HepG2 (cell line): ENCODE measurements at regions not wholly inside any gene's neighbourhood (a gene's known extent, or its start where the extent isn't known, plus 50 kb on each side); places are given as distances from the start of the nearest gene placed in this dataset.

Experiments
- ATAC-seq: fragments of 200-7000 bp; cut with Tn5 transposase; 3 replicates; pipeline ENCODE4 v1.9.1; 2020; ENCODE audit warnings: mild to moderate bottlenecking, moderate library complexity
- BruUV-seq: library from RNA; stranded (reverse); fragments of 400-500 nt; replicated peaks from 2 replicates; lab custom pipeline; 2021; lab: Mats Ljungman, UMichigan
- CTCF ChIA-PET: fragments of 300-600 bp; formaldehyde crosslinking; extraction: SDS; loops from one replicate; lab custom pipeline; 2021; ENCODE audit warnings: low total read pairs, inconsistent platforms, low intra/inter-chr PET ratio; lab: Yijun Ruan, JAX
- POLR2A ChIA-PET: fragments of 350-600 bp; sonication (Branson Sonifier 250); formaldehyde crosslinking; loops from one replicate; lab custom pipeline; 2020; ENCODE audit warnings: antibody characterized with exemption, inconsistent platforms; lab: Yijun Ruan, JAX
- DNase-seq: peaks from one replicate; pipeline ENCODE4 v3.0.0-alpha.2; 2015; ENCODE audit warnings: low spot score
- FAIRE-seq: peaks from 3 replicates; lab custom pipeline; 2011; peaks lifted over from hg19 to GRCh38; lab: Jason Lieb, UNC
- H2AFZ ChIP-seq: one replicate; pipeline ENCODE4 v1.6.1; 2011; ENCODE audit warnings: low read length, inconsistent platforms
- H3K27ac ChIP-seq: fragments of 300-600 bp; 3 replicates; pipeline ENCODE4 v1.8.0; 2011; ENCODE audit warnings: mixed run types, mild to moderate bottlenecking, mixed read lengths, low read length, inconsistent platforms; ENCODE audit not compliant: insufficient read depth; ENCODE audit errors: extremely low read length
- H3K27me3 ChIP-seq, 2 experiments: fragments of 200-600 bp in 1 of 2; 2 replicates in 1 of 2; 3 replicates in 1 of 2; pipeline versions ENCODE4 v1.6.0 to v1.8.0; 2011; ENCODE audit warnings: low read length in 2 of 2, mild to moderate bottlenecking in 2 of 2, moderate library complexity in 2 of 2, inconsistent platforms in 1 of 2; ENCODE audit not compliant: insufficient read depth in 2 of 2, control insufficient read depth in 1 of 2
- H3K36me3 ChIP-seq, 2 experiments: fragments of 200-600 bp in 1 of 2; replicated peaks in 1 of 2; 2 replicates in 1 of 2; 3 replicates in 1 of 2; pipeline versions ENCODE4 v1.5.1 to v1.8.0; 2011; ENCODE audit warnings: low read length in 2 of 2, inconsistent platforms in 1 of 2; ENCODE audit not compliant: insufficient read depth in 2 of 2, control insufficient read depth in 1 of 2
- H3K4me1 ChIP-seq: 2 replicates; pipeline ENCODE4 v1.5.1; 2012; ENCODE audit warnings: low read length, inconsistent platforms; ENCODE audit not compliant: insufficient read depth
- H3K4me2 ChIP-seq: 2 replicates; pipeline ENCODE4 v1.6.0; 2011; ENCODE audit warnings: low read depth, low read length, inconsistent platforms
- H3K4me3 ChIP-seq, 3 experiments: fragments of 200-600 bp in 1 of 3; sonication (generic), shearing (Covaris generic) in 1 of 3; replicated peaks in 1 of 3; 2 replicates each; pipeline ENCODE4 v1.5.1; 2011 to 2016; ENCODE audit warnings: low read length in 3 of 3, inconsistent platforms in 2 of 3, low read depth in 2 of 3, mild to moderate bottlenecking in 2 of 3, control low read depth in 1 of 3, mixed read lengths in 1 of 3; ENCODE audit not compliant: insufficient read depth in 1 of 3
- H3K79me2 ChIP-seq: one replicate; pipeline ENCODE4 v1.6.1; 2011; ENCODE audit warnings: low read length, inconsistent platforms; ENCODE audit not compliant: insufficient read depth
- H3K9ac ChIP-seq: 2 replicates; pipeline ENCODE4 v1.6.0; 2011; ENCODE audit warnings: mild to moderate bottlenecking, low read depth, low read length, inconsistent platforms; ENCODE audit not compliant: insufficient read depth
- H3K9me3 ChIP-seq: 2 replicates; pipeline ENCODE4 v1.5.1; 2012; ENCODE audit warnings: mild to moderate bottlenecking, low read length
- H4K20me1 ChIP-seq: 2 replicates; pipeline ENCODE4 v1.6.0; 2011; ENCODE audit warnings: inconsistent platforms, mild to moderate bottlenecking, low read length, moderate library complexity; ENCODE audit not compliant: insufficient read depth
- CC2D1A ChIP-seq: sonication (generic); formaldehyde crosslinking; IDR thresholded peaks from 2 replicates; pipeline ENCODE4 v1.8.1; 2023; ENCODE audit warnings: mild to moderate bottlenecking, missing genetic modification reagents
- CENPX ChIP-seq: sonication (generic); formaldehyde crosslinking; IDR thresholded peaks from 2 replicates; pipeline ENCODE4 v1.9.0; 2021; ENCODE audit warnings: mild to moderate bottlenecking, missing genetic modification reagents, moderate library complexity
- HNRNPUL1 ChIP-seq: fragments of 200-400 bp; formaldehyde crosslinking; IDR thresholded peaks from 2 replicates; pipeline ENCODE4 v1.6.1; 2017; ENCODE audit warnings: low read depth, mild to moderate bottlenecking, low read length, moderate library complexity
- MYNN ChIP-seq: sonication (generic); formaldehyde crosslinking; IDR thresholded peaks from 2 replicates; pipeline ENCODE4 v1.4.0; 2020; ENCODE audit warnings: mild to moderate bottlenecking, low read depth, missing genetic modification reagents
- NRL ChIP-seq: sonication (generic); formaldehyde crosslinking; IDR thresholded peaks from 2 replicates; pipeline ENCODE4 v1.5.0; 2020; ENCODE audit warnings: missing genetic modification reagents, mild to moderate bottlenecking, moderate library complexity, borderline replicate concordance
- RBFOX2 ChIP-seq: fragments of 200-400 bp; formaldehyde crosslinking; IDR thresholded peaks from 2 replicates; pipeline ENCODE4 v1.6.1; 2017; ENCODE audit warnings: low read depth, mild to moderate bottlenecking, low read length
- ZNF3 ChIP-seq: IDR thresholded peaks from 2 replicates; pipeline ENCODE4 v1.7.0; 2017; ENCODE audit warnings: inconsistent platforms
- ZNF350 ChIP-seq: sonication (generic); formaldehyde crosslinking; IDR thresholded peaks from 2 replicates; pipeline ENCODE4 v1.4.0; 2020; ENCODE audit warnings: mild to moderate bottlenecking, low read depth, missing genetic modification reagents, borderline replicate concordance
- ZNF605 ChIP-seq: sonication (generic); formaldehyde crosslinking; IDR thresholded peaks from 2 replicates; pipeline ENCODE4 v1.8.0; 2022; ENCODE audit warnings: mild to moderate bottlenecking, missing genetic modification reagents
- ZNF619 ChIP-seq: sonication (generic); formaldehyde crosslinking; IDR thresholded peaks from 2 replicates; pipeline ENCODE4 v1.4.0; 2020; ENCODE audit warnings: mild to moderate bottlenecking, missing genetic modification reagents
- WGBS: methylation state at CpG from one replicate; pipeline ENCODE4 v1.1.6; 2017; ENCODE audit warnings: low lambda C conversion rate; 5-methylcytosine and 5-hydroxymethylcytosine counted together
- in situ Hi-C: cut with HindIII; loops from 2 replicates; pipeline ENCODE4 v1.10.0; 2017; ENCODE audit warnings: low pct_unique_long_range_greater_than_20kb; ENCODE audit not compliant: extremely low pct_ligation_motif_present
- intact Hi-C: fragments of 100-400 bp; cut with micrococcal nuclease; formaldehyde crosslinking; loops from one replicate; pipeline ENCODE4 v1.10.0; 2022; ENCODE audit not compliant: unreplicated experiment
- TF ChIP-seq, protein P1 (sequence below): IDR thresholded peaks from 2 replicates; pipeline ENCODE4 v1.6.1; 2016; ENCODE audit warnings: control low read depth
- TF ChIP-seq, protein P2 (sequence below): sonication (generic); formaldehyde crosslinking; IDR thresholded peaks from 2 replicates; pipeline ENCODE4 v1.4.0; 2020; ENCODE audit warnings: mild to moderate bottlenecking, missing genetic modification reagents
- TF ChIP-seq, protein P3 (sequence below): sonication (generic); formaldehyde crosslinking; IDR thresholded peaks from 2 replicates; pipeline ENCODE4 v1.9.0; 2021; ENCODE audit warnings: missing genetic modification reagents, mild to moderate bottlenecking, borderline replicate concordance
- TF ChIP-seq, protein P4 (sequence below): sonication (generic); formaldehyde crosslinking; conservative IDR thresholded peaks from 2 replicates; pipeline ENCODE4 v1.4.0; 2020; ENCODE audit warnings: mild to moderate bottlenecking, missing genetic modification reagents, moderate library complexity

DNA sequence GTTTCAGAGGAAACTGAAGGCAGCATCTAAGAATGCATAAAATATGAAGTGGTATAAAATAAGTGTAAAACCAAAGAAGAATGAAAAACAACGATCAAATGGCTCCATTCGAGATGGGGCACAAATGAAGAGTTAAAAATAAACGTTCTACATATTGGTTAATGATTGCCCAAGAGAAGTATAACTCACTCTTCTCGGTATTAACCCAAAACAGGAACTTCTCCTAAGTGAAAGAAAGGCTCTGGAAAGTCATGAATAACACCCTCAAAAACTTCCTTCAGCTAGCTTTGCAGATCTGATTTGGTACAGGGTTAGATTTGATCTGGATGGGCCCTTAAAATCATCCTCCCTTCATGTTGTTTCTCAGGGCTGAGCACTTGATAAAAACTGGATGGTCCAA lies 94.3 kb upstream of the ADO start:
- WGBS, result under 1% methylated on average over 4 of the region's 4 CpGs
- no peaks in the 10 kb centered on the region for H4K20me1 ChIP-seq
- FAIRE-seq, result no peak
- no peak overlapping the region for H3K4me2 ChIP-seq
- no peaks in the 10 kb centered on the region for H3K79me2 ChIP-seq
- H3K9ac ChIP-seq, result no peak overlapping the region
- no peaks in the 10 kb centered on the region for H3K4me1 ChIP-seq
- ATAC-seq, result no peak
- BruUV-seq, result no TSS peak
- no peaks in the 10 kb centered on the region for H3K36me3 ChIP-seq
- no peak overlapping the region for H3K4me3 ChIP-seq
- TF ChIP-seq CC2D1A (CRISPR knock-in tag), result no peak
- TF ChIP-seq MYNN, result no peak
- TF ChIP-seq, protein P1, sequence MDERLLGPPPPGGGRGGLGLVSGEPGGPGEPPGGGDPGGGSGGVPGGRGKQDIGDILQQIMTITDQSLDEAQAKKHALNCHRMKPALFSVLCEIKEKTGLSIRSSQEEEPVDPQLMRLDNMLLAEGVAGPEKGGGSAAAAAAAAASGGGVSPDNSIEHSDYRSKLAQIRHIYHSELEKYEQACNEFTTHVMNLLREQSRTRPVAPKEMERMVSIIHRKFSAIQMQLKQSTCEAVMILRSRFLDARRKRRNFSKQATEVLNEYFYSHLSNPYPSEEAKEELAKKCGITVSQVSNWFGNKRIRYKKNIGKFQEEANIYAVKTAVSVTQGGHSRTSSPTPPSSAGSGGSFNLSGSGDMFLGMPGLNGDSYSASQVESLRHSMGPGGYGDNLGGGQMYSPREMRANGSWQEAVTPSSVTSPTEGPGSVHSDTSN (CRISPR knock-in tag), result no peak
- TF ChIP-seq ZNF619 (CRISPR knock-in tag), result no peak
- TF ChIP-seq, protein P2, sequence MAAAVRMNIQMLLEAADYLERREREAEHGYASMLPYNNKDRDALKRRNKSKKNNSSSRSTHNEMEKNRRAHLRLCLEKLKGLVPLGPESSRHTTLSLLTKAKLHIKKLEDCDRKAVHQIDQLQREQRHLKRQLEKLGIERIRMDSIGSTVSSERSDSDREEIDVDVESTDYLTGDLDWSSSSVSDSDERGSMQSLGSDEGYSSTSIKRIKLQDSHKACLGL (CRISPR knock-in tag), result no peak
- TF ChIP-seq ZNF3, result no peak
- TF ChIP-seq, all 625 proteins: peak for 0
- Histone ChIP-seq H3K27ac (no peak overlapping the region), H3K27me3 (no peaks in the 10 kb centered on the region), H2AFZ (no peak overlapping the region), H3K9me3 (no peaks in the 10 kb centered on the region)
- ChIA-PET CTCF (no interaction called here), POLR2A (no interaction called here)
- in situ Hi-C loops (no loop called here), intact Hi-C loops (no loop called here)
- DNase-seq, result no peak

DNA sequence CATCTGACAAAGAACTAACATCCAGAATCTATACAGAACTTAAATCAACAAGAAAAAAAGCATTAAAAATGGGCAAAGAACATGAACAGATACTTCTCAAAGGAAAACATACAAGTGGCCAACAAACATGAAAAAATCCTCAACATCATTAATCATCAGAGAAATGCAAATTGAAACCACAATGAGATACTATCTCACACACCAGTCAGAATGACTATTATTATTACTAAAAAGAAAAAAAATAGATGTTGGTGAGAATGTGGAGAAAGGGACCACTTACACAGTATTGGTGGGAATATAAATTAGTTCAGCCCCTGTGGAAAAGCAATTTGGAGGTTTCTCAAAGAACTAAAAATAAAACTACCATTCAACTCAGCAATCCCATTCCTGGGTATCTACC lies 89.1 kb upstream of the ADO start:
- in situ Hi-C loops, result no loop called here
- no peak overlapping the region for H3K4me3 ChIP-seq
- peaks cover 19% of the 10 kb centered on the region for H3K4me1 ChIP-seq
- BruUV-seq, result no TSS peak
- no peak overlapping the region for H3K27ac ChIP-seq
- H3K9me3 ChIP-seq, result no peaks in the 10 kb centered on the region; the same call in 1 of the 2 replicates
- intact Hi-C loops, result no loop called here
- H3K79me2 ChIP-seq, result no peaks in the 10 kb centered on the region
- no peaks in the 10 kb centered on the region for H3K27me3 ChIP-seq
- no peak overlapping the region for H3K9ac ChIP-seq
- ChIA-PET CTCF (no interaction called here), POLR2A (no interaction called here)
- H3K4me2 ChIP-seq, result no peak overlapping the region
- no peaks in the 10 kb centered on the region for H4K20me1 ChIP-seq
- H2AFZ ChIP-seq, result no peak overlapping the region
- DNase-seq (no peak), FAIRE-seq (no peak), ATAC-seq (no peak)
- no peaks in the 10 kb centered on the region for H3K36me3 ChIP-seq
- TF ChIP-seq CENPX (CRISPR knock-in tag), result no peak
- no peak for TF ChIP-seq NRL (CRISPR knock-in tag)
- TF ChIP-seq ZNF350 (CRISPR knock-in tag), result no peak
- TF ChIP-seq, protein P3, sequence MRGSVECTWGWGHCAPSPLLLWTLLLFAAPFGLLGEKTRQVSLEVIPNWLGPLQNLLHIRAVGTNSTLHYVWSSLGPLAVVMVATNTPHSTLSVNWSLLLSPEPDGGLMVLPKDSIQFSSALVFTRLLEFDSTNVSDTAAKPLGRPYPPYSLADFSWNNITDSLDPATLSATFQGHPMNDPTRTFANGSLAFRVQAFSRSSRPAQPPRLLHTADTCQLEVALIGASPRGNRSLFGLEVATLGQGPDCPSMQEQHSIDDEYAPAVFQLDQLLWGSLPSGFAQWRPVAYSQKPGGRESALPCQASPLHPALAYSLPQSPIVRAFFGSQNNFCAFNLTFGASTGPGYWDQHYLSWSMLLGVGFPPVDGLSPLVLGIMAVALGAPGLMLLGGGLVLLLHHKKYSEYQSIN (CRISPR knock-in tag), result no peak
- no peak for TF ChIP-seq ZNF605 (CRISPR knock-in tag)
- TF ChIP-seq HNRNPUL1, result no peak
- TF ChIP-seq RBFOX2, result no peak
- TF ChIP-seq, protein P4, sequence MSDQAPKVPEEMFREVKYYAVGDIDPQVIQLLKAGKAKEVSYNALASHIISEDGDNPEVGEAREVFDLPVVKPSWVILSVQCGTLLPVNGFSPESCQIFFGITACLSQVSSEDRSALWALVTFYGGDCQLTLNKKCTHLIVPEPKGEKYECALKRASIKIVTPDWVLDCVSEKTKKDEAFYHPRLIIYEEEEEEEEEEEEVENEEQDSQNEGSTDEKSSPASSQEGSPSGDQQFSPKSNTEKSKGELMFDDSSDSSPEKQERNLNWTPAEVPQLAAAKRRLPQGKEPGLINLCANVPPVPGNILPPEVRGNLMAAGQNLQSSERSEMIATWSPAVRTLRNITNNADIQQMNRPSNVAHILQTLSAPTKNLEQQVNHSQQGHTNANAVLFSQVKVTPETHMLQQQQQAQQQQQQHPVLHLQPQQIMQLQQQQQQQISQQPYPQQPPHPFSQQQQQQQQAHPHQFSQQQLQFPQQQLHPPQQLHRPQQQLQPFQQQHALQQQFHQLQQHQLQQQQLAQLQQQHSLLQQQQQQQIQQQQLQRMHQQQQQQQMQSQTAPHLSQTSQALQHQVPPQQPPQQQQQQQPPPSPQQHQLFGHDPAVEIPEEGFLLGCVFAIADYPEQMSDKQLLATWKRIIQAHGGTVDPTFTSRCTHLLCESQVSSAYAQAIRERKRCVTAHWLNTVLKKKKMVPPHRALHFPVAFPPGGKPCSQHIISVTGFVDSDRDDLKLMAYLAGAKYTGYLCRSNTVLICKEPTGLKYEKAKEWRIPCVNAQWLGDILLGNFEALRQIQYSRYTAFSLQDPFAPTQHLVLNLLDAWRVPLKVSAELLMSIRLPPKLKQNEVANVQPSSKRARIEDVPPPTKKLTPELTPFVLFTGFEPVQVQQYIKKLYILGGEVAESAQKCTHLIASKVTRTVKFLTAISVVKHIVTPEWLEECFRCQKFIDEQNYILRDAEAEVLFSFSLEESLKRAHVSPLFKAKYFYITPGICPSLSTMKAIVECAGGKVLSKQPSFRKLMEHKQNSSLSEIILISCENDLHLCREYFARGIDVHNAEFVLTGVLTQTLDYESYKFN (CRISPR knock-in tag), result no peak
